ENCODE measurements at regions not wholly inside any gene's neighbourhood (a gene's known extent, or its start where the extent isn't known, plus 50 kb on each side); places are given as distances from the start of the nearest gene placed in this dataset.

- no peak for DNase-seq (ENCODE audit: low spot score)
These were observed 77.7 kb upstream of the GLI3 start for GRCh38 chr7:42314696-42315095.

- no peak for DNase-seq (ENCODE audit: low spot score)
These were observed 74.2 kb upstream of the GLI3 start for GRCh38 chr7:42311195-42311594.

DNA sequence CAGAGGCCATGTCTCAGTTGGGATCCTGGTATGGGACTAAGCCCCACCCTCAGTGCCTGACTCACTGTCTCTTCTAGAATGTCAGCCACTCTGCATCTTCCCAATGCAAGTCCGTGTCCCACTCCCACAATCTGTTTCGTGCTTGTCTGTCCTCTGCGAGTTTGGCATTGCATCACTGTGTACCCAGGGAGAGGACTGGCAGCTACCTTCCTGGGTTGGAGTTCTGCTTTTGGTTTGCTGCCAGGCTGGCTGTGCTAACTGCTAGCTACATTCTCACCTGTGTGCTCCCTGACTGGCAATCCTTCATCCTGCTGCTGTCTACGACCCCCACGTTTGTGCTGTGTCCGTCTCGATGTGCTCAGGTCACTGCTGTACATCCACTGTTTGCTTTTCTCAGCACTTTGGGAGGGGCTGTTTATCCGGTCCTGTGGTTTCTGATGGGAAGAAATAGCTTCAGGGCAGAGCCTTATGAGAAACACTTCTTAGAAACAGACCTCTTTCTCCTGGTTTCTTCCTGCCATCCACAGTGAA is 56.0 kb upstream of the GLI3 start:
- no peak for DNase-seq (ENCODE audit: low spot score)

- no peak for DNase-seq (ENCODE audit: low spot score)
These were observed 52.5 kb upstream of the GLI3 start for GRCh38 chr7:42289473-42289872.

Measured in SK-N-DZ (cell line).